ENCODE measurements at regions not wholly inside any gene's neighbourhood (a gene's known extent, or its start where the extent isn't known, plus 50 kb on each side); places are given as distances from the start of the nearest gene placed in this dataset.

GRCh38 chr13:78910147-78910546, 251.2 kb upstream of the OBI1 start:
- TF ChIP-seq CTCF (IDR thresholded peaks at IDR 0.05; ENCODE audit: borderline replicate concordance), result no peak
- H3K27ac ChIP-seq (replicated peaks), result no peak overlapping the region
- intact Hi-C loops (cut with micrococcal nuclease), result no loop called here
- no peaks in the 10 kb centered on the region for H3K9me3 ChIP-seq (replicated peaks)
- no peaks in the 10 kb centered on the region for H3K27me3 ChIP-seq (ENCODE audit: low read depth)
- H3K4me3 ChIP-seq, result no peak overlapping the region
- no peak for DNase-seq
- no peaks in the 10 kb centered on the region for H3K36me3 ChIP-seq
- no peaks in the 10 kb centered on the region for H3K4me1 ChIP-seq

- Histone ChIP-seq H3K4me1 (no peaks in the 10 kb centered on the region), H3K4me3 (no peak overlapping the region), H3K27ac (replicated peaks) (no peak overlapping the region), H3K9me3 (replicated peaks) (no peaks in the 10 kb centered on the region), H3K36me3 (no peaks in the 10 kb centered on the region), H3K27me3 (ENCODE audit: low read depth) (no peaks in the 10 kb centered on the region)
- no peak for DNase-seq
- no peak for TF ChIP-seq CTCF (IDR thresholded peaks at IDR 0.05; ENCODE audit: borderline replicate concordance)
- intact Hi-C loops (cut with micrococcal nuclease), result no loop called here
Measured at GRCh38 chr13:78909276-78909675, 250.3 kb upstream of the OBI1 start.

- no peaks in the 10 kb centered on the region for H3K36me3 ChIP-seq
- no peaks in the 10 kb centered on the region for H3K9me3 ChIP-seq (replicated peaks)
- TF ChIP-seq CTCF (IDR thresholded peaks at IDR 0.05; ENCODE audit: borderline replicate concordance), result no peak
- DNase-seq, result no peak
- intact Hi-C loops (cut with micrococcal nuclease), result no loop called here
- no peaks in the 10 kb centered on the region for H3K27me3 ChIP-seq (ENCODE audit: low read depth)
- no peak overlapping the region for H3K4me3 ChIP-seq
- no peak overlapping the region for H3K27ac ChIP-seq (replicated peaks)
- H3K4me1 ChIP-seq, result no peaks in the 10 kb centered on the region
Measured at GRCh38 chr13:78907006-78907405, 248.1 kb upstream of the OBI1 start.

- Histone ChIP-seq H3K27me3 (ENCODE audit: low read depth) (no peaks in the 10 kb centered on the region), H3K36me3 (no peaks in the 10 kb centered on the region), H3K27ac (replicated peaks) (no peak overlapping the region), H3K9me3 (replicated peaks) (no peaks in the 10 kb centered on the region), H3K4me1 (no peaks in the 10 kb centered on the region), H3K4me3 (no peak overlapping the region)
- intact Hi-C loops (cut with micrococcal nuclease), result no loop called here
- no peak for DNase-seq
- TF ChIP-seq CTCF (IDR thresholded peaks at IDR 0.05; ENCODE audit: borderline replicate concordance), result no peak
Measured at GRCh38 chr13:78897200-78897599, 238.2 kb upstream of the OBI1 start.

- intact Hi-C loops (cut with micrococcal nuclease), result no loop called here
- no peak overlapping the region for H3K27ac ChIP-seq (replicated peaks)
- H3K27me3 ChIP-seq (ENCODE audit: low read depth), result peaks cover 9% of the 10 kb centered on the region
- DNase-seq, result no peak
- no peak for TF ChIP-seq CTCF (IDR thresholded peaks at IDR 0.05; ENCODE audit: borderline replicate concordance)
- H3K4me3 ChIP-seq, result no peak overlapping the region
- no peaks in the 10 kb centered on the region for H3K36me3 ChIP-seq
- no peaks in the 10 kb centered on the region for H3K4me1 ChIP-seq
- H3K9me3 ChIP-seq (replicated peaks), result no peaks in the 10 kb centered on the region
Measured at GRCh38 chr13:78884571-78884970, 225.6 kb upstream of the OBI1 start.

GRCh38 chr13:78881751-78882150, 222.8 kb upstream of the OBI1 start:
- DNase-seq, result no peak
- intact Hi-C loops (cut with micrococcal nuclease), result no loop called here
- Histone ChIP-seq H3K27ac (replicated peaks) (no peak overlapping the region), H3K36me3 (no peaks in the 10 kb centered on the region), H3K27me3 (ENCODE audit: low read depth) (peaks cover 9% of the 10 kb centered on the region), H3K4me1 (no peaks in the 10 kb centered on the region), H3K4me3 (no peak overlapping the region), H3K9me3 (replicated peaks) (peaks cover 7% of the 10 kb centered on the region)
- no peak for TF ChIP-seq CTCF (IDR thresholded peaks at IDR 0.05; ENCODE audit: borderline replicate concordance)

Data from left ventricle myocardium inferior (tissue), 1 donor.